ENCODE measurements at regions not wholly inside any gene's neighbourhood (a gene's known extent, or its start where the extent isn't known, plus 50 kb on each side); places are given as distances from the start of the nearest gene placed in this dataset.

DNA sequence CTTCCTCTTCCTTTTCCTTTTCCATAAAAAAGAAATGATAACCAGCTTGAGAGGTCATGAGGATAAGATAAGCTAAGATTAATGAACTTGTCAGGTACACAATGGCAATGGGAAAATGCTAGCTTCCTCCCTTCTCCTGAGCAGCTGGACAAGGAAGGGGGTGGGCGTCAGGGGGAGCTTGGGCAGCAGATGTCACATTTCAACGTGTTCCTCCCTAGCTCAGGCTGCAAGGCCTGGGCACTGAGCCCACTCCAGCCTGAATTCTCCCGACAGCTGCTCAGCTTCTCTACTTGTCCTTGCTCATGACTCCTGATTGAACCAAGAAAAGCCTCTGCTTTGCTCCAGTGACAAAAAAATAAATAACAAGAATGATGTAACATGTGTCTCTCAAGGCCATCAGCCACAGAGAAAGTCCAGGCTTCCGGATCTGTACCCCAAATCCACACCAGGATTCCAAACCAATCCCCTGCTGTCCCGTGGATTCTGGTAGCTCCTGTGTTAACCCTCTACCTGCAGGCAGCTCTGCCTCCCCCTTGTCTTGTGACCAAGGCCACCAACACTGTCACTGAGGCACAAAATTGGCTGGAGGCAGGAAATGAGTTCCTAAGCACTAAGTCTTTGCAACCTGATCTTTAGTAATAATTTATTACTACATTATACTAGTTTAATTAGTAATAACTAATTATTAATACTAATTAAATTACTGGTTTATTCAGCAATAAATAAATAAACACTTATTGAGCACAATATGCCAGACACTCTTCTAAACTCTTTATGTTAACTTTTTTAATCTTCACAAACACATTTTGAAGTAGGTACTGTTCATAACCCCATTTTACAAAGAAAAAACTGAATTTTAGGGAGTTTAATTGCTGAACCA lies 146.5 kb downstream of the CCDC34 start:
- H3K4me3 ChIP-seq (ENCODE audit: low read length): no peak overlapping the region
- H3K9me3 ChIP-seq (ENCODE audit: low read length): no peaks in the 10 kb centered on the region
- H3K4me1 ChIP-seq (ENCODE audit: insufficient read depth, low read length): peaks cover 19% of the 10 kb centered on the region

DNA sequence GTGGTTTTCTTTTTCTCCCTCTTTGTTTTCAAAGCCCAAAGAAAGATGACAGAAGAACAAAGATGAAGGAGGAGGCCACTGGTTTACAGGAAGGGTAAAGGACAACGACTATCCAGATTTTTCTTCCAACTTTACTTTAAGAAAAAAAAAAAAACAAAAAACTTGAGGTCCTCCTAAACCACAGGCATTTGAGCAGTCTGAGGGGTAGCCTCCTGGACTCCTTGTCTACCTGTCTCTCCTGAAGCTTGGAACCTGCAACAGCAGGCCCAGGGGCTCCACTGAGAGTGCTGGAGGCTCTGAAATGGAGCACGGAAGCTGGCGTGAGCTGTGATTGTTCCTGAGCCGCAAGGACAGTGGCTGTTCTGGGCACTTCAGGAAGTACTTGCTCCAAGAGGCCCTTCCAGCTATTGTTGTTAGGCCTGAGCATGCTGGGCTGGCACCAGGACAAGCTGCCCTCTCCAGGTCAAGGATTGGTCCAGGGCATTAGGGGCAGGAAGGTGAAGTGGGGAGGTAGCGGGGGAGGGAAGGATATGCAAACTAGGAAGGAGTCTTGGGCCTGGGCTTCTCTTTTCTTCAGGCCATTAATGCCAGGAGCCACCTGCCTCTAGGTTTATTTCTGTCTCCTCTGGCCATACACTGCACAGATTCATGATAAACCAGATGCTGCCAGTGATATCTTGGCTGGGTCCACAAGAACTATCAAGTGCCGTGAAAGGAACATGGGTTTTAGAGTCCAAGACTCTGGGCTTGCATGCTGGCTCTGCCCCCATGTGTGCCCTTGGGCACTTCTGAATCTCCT lies 147.3 kb downstream of the CCDC34 start:
- Histone ChIP-seq H3K4me1 (ENCODE audit: insufficient read depth, low read length) (peaks cover 19% of the 10 kb centered on the region), H3K36me3 (ENCODE audit: insufficient read depth, low read length) (no peaks in the 10 kb centered on the region)

More for the DNA sequence above, 146.5 kb downstream of the CCDC34 start:
- Histone ChIP-seq H3K36me3 (ENCODE audit: insufficient read depth, low read length) (no peaks in the 10 kb centered on the region), H3K27me3 (ENCODE audit: insufficient read depth, low read length) (no peaks in the 10 kb centered on the region), H2AFZ (ENCODE audit: low read depth, low read length) (no peak overlapping the region)

GRCh38 chr11:27214713-27215112 lies 148.3 kb downstream of the CCDC34 start:
- H3K4me3 ChIP-seq (ENCODE audit: low read length): no peak overlapping the region
- peaks cover 19% of the 10 kb centered on the region for H3K4me1 ChIP-seq (ENCODE audit: insufficient read depth, low read length)
- no peaks in the 10 kb centered on the region for H3K36me3 ChIP-seq (ENCODE audit: insufficient read depth, low read length)
- H3K9me3 ChIP-seq (ENCODE audit: low read length): no peaks in the 10 kb centered on the region
- H2AFZ ChIP-seq (ENCODE audit: low read depth, low read length): no peak overlapping the region
- no peaks in the 10 kb centered on the region for H3K27me3 ChIP-seq (ENCODE audit: insufficient read depth, low read length)

More for the DNA sequence above, 147.3 kb downstream of the CCDC34 start:
- Histone ChIP-seq H3K27me3 (ENCODE audit: insufficient read depth, low read length) (no peaks in the 10 kb centered on the region), H3K4me3 (ENCODE audit: low read length) (no peak overlapping the region), H2AFZ (ENCODE audit: low read depth, low read length) (no peak overlapping the region), H3K9me3 (ENCODE audit: low read length) (no peaks in the 10 kb centered on the region)

GRCh38 chr11:27213232-27213660 lies 149.8 kb downstream of the CCDC34 start:
- Histone ChIP-seq H3K36me3 (ENCODE audit: insufficient read depth, low read length) (no peaks in the 10 kb centered on the region), H2AFZ (ENCODE audit: low read depth, low read length) (no peak overlapping the region), H3K9me3 (ENCODE audit: low read length) (no peaks in the 10 kb centered on the region), H3K4me1 (ENCODE audit: insufficient read depth, low read length) (peaks cover 9% of the 10 kb centered on the region), H3K27me3 (ENCODE audit: insufficient read depth, low read length) (no peaks in the 10 kb centered on the region), H3K4me3 (ENCODE audit: low read length) (no peak overlapping the region)

DNA sequence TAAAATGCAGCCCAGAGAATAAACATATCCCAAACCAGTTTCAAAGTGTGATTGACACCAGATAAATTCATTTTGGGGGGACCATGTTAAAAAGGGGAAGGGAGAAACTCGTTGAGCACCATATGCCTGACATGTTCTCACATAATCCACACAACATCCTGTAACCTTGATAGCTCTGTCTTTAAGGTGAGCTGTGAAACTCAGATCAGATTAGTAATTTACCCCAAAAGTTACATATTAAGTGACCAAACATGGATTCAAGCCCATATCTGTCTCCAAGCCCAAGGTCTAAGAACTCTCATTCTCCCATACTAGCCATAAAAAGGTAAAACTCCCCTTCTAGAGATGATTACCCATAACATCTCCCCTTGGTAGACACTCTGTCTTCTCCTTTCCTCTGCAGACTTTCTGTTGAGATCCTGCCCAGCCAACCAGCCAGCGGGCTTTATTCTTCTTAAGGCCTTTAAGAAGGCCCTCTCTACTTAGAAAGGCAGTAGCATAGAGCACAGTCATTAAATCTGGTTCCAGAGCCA lies 150.7 kb downstream of the CCDC34 start:
- Histone ChIP-seq H3K27me3 (ENCODE audit: insufficient read depth, low read length) (no peaks in the 10 kb centered on the region), H2AFZ (ENCODE audit: low read depth, low read length) (no peak overlapping the region), H3K4me3 (ENCODE audit: low read length) (no peak overlapping the region), H3K36me3 (ENCODE audit: insufficient read depth, low read length) (no peaks in the 10 kb centered on the region), H3K9me3 (ENCODE audit: low read length) (no peaks in the 10 kb centered on the region), H3K4me1 (ENCODE audit: insufficient read depth, low read length) (peaks cover 5% of the 10 kb centered on the region)

- Histone ChIP-seq H3K4me3 (ENCODE audit: low read length) (no peak overlapping the region), H2AFZ (ENCODE audit: low read depth, low read length) (no peak overlapping the region), H3K27me3 (ENCODE audit: insufficient read depth, low read length) (no peaks in the 10 kb centered on the region), H3K9me3 (ENCODE audit: low read length) (no peaks in the 10 kb centered on the region), H3K36me3 (ENCODE audit: insufficient read depth, low read length) (no peaks in the 10 kb centered on the region), H3K4me1 (ENCODE audit: insufficient read depth, low read length) (peaks cover 5% of the 10 kb centered on the region)
Measured at GRCh38 chr11:27211370-27212127, 151.5 kb downstream of the CCDC34 start.

- H3K4me3 ChIP-seq (ENCODE audit: low read length): no peak overlapping the region
- no peaks in the 10 kb centered on the region for H3K9me3 ChIP-seq (ENCODE audit: low read length)
- H3K36me3 ChIP-seq (ENCODE audit: insufficient read depth, low read length): no peaks in the 10 kb centered on the region
- H3K4me1 ChIP-seq (ENCODE audit: insufficient read depth, low read length): peaks cover under 1% of the 10 kb centered on the region
- H2AFZ ChIP-seq (ENCODE audit: low read depth, low read length): no peak overlapping the region
- H3K27me3 ChIP-seq (ENCODE audit: insufficient read depth, low read length): no peaks in the 10 kb centered on the region
Measured at GRCh38 chr11:27210531-27210930, 152.5 kb downstream of the CCDC34 start.

DNA sequence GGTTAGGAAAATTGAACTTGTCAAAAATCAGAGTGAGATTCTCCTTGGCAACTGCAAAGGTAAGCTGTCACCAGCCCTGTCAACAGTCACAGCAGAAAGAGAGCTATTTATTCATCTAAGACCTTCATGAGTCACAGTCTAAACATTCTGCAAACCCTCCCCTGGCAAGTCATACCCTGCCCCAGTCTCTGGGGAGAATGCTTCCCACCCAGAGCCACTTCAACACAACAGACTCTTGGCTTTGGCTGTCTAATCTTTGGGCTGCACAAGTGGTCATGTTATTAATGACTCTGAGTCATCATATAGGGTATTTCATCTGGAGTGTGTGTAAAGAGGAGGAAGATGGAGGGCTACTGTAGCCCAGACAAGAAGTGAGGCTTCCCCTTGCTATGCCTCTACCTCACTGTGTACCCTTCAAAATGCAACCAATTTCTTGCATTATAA lies 153.4 kb downstream of the CCDC34 start:
- Histone ChIP-seq H3K27me3 (ENCODE audit: insufficient read depth, low read length) (no peaks in the 10 kb centered on the region), H3K4me3 (ENCODE audit: low read length) (no peak overlapping the region), H3K36me3 (ENCODE audit: insufficient read depth, low read length) (no peaks in the 10 kb centered on the region), H2AFZ (ENCODE audit: low read depth, low read length) (no peak overlapping the region), H3K9me3 (ENCODE audit: low read length) (no peaks in the 10 kb centered on the region), H3K4me1 (ENCODE audit: insufficient read depth, low read length) (no peaks in the 10 kb centered on the region)

DNA sequence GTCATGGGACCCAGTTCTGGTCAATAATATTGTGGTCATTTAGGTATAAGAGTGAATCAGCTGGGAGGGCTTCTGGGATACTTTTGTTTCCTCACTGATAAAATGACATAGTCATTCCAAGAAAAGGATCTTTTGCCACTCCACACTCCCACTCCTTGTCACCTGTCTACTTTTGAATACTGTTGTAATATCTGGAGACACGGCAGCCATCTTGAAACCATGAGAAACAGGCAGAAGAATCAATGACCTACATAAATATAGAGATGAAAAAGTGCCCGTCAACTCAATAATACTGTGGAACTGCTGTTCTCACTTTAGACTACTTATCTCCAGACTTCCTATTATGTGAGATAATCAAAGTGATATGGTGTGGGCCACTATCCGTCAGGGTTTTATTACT lies 154.2 kb downstream of the CCDC34 start:
- Histone ChIP-seq H2AFZ (ENCODE audit: low read depth, low read length) (no peak overlapping the region), H3K4me1 (ENCODE audit: insufficient read depth, low read length) (no peaks in the 10 kb centered on the region), H3K27me3 (ENCODE audit: insufficient read depth, low read length) (no peaks in the 10 kb centered on the region), H3K4me3 (ENCODE audit: low read length) (no peak overlapping the region), H3K9me3 (ENCODE audit: low read length) (no peaks in the 10 kb centered on the region), H3K36me3 (ENCODE audit: insufficient read depth, low read length) (no peaks in the 10 kb centered on the region)

GRCh38 chr11:27207025-27207650 lies 155.9 kb downstream of the CCDC34 start:
- H3K9me3 ChIP-seq (ENCODE audit: low read length): no peaks in the 10 kb centered on the region
- no peak overlapping the region for H3K4me3 ChIP-seq (ENCODE audit: low read length)
- no peak overlapping the region for H2AFZ ChIP-seq (ENCODE audit: low read depth, low read length)
- no peaks in the 10 kb centered on the region for H3K36me3 ChIP-seq (ENCODE audit: insufficient read depth, low read length)
- H3K4me1 ChIP-seq (ENCODE audit: insufficient read depth, low read length): no peaks in the 10 kb centered on the region
- no peaks in the 10 kb centered on the region for H3K27me3 ChIP-seq (ENCODE audit: insufficient read depth, low read length)

DNA sequence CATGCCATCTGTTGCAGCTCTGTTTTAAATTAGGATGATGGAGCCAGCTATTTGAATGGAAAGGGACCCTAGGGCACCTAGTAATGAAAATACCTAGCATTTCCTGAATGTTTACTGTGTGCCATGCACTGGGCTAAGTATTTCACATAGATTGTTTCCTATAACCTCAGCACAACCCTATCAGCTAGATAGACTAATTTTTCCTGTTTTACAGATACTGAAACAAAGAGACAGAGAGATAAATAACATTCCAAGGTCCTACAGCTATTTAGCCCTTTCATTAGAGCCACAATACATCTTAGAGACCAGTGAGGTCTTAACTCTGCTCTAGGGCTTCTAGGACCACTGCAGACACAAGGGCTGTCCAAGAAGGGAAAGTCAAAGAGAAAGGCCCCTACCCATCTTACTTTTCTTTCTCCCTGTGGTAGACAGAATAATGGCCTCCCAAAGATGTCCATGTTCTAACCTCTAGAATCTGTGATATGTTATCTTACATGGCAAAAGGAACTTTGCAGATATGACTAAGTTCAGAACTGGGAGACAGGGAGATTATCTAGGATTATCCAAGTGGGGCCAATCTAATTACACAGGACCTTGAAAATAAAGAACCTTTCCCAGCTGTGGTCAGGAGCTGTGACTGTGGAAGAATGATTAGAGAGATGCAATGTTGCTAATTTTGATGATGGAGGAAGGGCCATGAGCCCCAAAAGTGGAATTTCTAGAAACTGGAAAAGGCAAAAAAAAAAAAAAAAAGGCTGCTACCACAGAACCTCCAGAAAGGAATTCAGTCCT lies 157.0 kb downstream of the CCDC34 start:
- Histone ChIP-seq H3K9me3 (ENCODE audit: low read length) (no peaks in the 10 kb centered on the region), H3K36me3 (ENCODE audit: insufficient read depth, low read length) (no peaks in the 10 kb centered on the region), H3K4me1 (ENCODE audit: insufficient read depth, low read length) (no peaks in the 10 kb centered on the region), H2AFZ (ENCODE audit: low read depth, low read length) (no peak overlapping the region), H3K4me3 (ENCODE audit: low read length) (no peak overlapping the region), H3K27me3 (ENCODE audit: insufficient read depth, low read length) (no peaks in the 10 kb centered on the region)

DNA sequence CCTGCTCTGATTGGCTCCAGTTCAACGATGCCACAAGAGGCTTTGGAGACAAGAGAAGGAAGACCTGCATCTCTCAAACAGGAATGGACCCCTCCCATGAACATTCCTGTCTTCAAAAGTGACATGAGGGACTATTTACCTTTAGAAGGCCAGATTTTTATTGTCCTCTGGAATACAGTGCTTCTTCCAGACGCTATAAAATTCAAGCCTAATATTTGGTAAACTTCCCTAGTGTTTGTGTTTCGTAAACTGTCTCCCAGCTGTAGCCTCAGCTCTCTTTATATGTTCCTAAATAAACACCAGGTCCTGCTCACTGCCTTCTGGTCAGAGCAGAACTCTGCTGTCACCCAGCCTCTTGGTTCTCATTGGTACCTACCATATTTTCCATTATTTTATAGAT lies 157.8 kb downstream of the CCDC34 start:
- Histone ChIP-seq H3K4me1 (ENCODE audit: insufficient read depth, low read length) (no peaks in the 10 kb centered on the region), H3K27me3 (ENCODE audit: insufficient read depth, low read length) (no peaks in the 10 kb centered on the region), H3K4me3 (ENCODE audit: low read length) (no peak overlapping the region), H2AFZ (ENCODE audit: low read depth, low read length) (no peak overlapping the region), H3K9me3 (ENCODE audit: low read length) (no peaks in the 10 kb centered on the region), H3K36me3 (ENCODE audit: insufficient read depth, low read length) (no peaks in the 10 kb centered on the region)

Measured in neuron (in vitro differentiated cells).